Upper lobe of left lung (tissue), 6 donors: ENCODE measurements at regions not wholly inside any gene's neighbourhood (a gene's known extent, or its start where the extent isn't known, plus 50 kb on each side); places are given as distances from the start of the nearest gene placed in this dataset.

Experiments used
- ATAC-seq, 2 donors: fragments of 200-7000 bp; cut with Tn5 transposase; one replicate each; pipeline ENCODE4 v1.9.1; 2022; ENCODE audit warnings: mild to moderate bottlenecking in 2 of 2, moderate library complexity in 2 of 2; ENCODE audit not compliant: low FRiP score in 2 of 2
- DNase-seq, 2 donors: peaks; one replicate each; pipeline ENCODE4 v3.0.0-alpha.2; 2019 to 2020
- H3K27ac ChIP-seq, 4 donors: fragments of 200-600 bp; sonication (generic); one replicate each; pipeline ENCODE4 v1.5.1; 2016 to 2019
- H3K27me3 ChIP-seq, 4 donors: fragments of 200-600 bp; sonication (generic); one replicate each; pipeline ENCODE4 v1.5.1; 2017 to 2019
- H3K36me3 ChIP-seq, 4 donors: fragments of 200-600 bp; sonication (generic); one replicate each; pipeline ENCODE4 v1.5.1; 2016 to 2019
- H3K4me1 ChIP-seq, 4 donors: fragments of 200-600 bp; sonication (generic); one replicate each; pipeline ENCODE4 v1.5.1; 2018 to 2019
- H3K4me3 ChIP-seq, 4 donors: fragments of 200-600 bp; sonication (generic); one replicate each; pipeline ENCODE4 v1.5.1; 2017 to 2019; ENCODE audit warnings: mild to moderate bottlenecking in 2 of 4, moderate library complexity in 1 of 4
- H3K9me3 ChIP-seq, 4 donors: fragments of 200-600 bp; sonication (generic); one replicate each; pipeline ENCODE4 v1.5.1; 2018 to 2019
- EP300 ChIP-seq, 4 donors: sonication (generic); formaldehyde crosslinking; IDR thresholded peaks; one replicate each; pipeline ENCODE4 v1.5.1; 2017; ENCODE audit warnings: antibody characterized with exemption in 4 of 4, control low read depth in 2 of 4
- POLR2A ChIP-seq, 4 donors: fragments of 450-650 bp; IDR thresholded peaks; one replicate each; pipeline ENCODE4 v1.5.1; 2016 to 2017; ENCODE audit warnings: antibody characterized with exemption in 4 of 4, mild to moderate bottlenecking in 2 of 4
- POLR2AphosphoS5 ChIP-seq, 2 donors: sonication (generic); formaldehyde crosslinking; IDR thresholded peaks; one replicate each; pipeline ENCODE4 v1.5.1; 2017; ENCODE audit warnings: antibody characterized with exemption in 2 of 2
- WGBS, 2 donors: methylation state at CpG; one replicate each; pipeline ENCODE4 v1.1.5; 2017 to 2018; 5-methylcytosine and 5-hydroxymethylcytosine counted together
- TF ChIP-seq, protein P1 (sequence below), 6 experiments: fragments of 450-650 bp in 4 of 6; fragments of 200-600 bp in 2 of 6; sonication (generic) in 2 of 6; IDR thresholded peaks; one replicate each; pipeline ENCODE4 v1.5.1; 2016 to 2019; ENCODE audit warnings: antibody characterized with exemption in 6 of 6
- donor health status: DM: no; HTN: no; CAD: no; lungs with moderate emphysema.
- donor health status: DM: no; HTN: yes; CAD: no; lungs with severe emphysema.

DNA sequence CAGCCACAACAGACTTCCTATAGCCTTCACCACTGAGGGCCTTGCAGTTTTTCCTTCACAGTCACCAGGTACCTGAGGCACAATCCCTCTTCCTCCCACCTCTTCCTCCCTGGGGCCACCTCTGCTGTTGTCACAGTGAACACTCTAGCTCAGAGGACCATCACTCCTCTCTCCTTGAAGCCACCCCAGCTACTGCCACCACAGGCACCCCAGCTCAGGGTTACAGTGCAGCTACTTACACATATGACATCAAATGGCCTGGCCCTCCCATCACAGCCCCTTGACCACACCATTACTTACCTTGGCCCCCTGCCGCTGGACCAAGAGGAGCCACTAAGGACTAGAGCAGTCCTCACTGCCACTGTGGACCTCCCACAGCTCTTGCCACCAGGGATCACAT, 213.5 kb upstream of the CRBN start:
- Histone ChIP-seq H3K27me3 (no peaks in the 10 kb centered on the region), H3K4me1 (no peaks in the 10 kb centered on the region), H3K9me3 (no peaks in the 10 kb centered on the region), H3K36me3 (no peaks in the 10 kb centered on the region), H3K27ac (no peak overlapping the region), H3K4me3 (no peak overlapping the region)
- TF ChIP-seq POLR2AphosphoS5 (IDR thresholded peaks at IDR 0.05): no peak
- TF ChIP-seq POLR2A (IDR thresholded peaks at IDR 0.05): no peak
- no peak for TF ChIP-seq EP300 (IDR thresholded peaks at IDR 0.05)
- TF ChIP-seq, protein P1, sequence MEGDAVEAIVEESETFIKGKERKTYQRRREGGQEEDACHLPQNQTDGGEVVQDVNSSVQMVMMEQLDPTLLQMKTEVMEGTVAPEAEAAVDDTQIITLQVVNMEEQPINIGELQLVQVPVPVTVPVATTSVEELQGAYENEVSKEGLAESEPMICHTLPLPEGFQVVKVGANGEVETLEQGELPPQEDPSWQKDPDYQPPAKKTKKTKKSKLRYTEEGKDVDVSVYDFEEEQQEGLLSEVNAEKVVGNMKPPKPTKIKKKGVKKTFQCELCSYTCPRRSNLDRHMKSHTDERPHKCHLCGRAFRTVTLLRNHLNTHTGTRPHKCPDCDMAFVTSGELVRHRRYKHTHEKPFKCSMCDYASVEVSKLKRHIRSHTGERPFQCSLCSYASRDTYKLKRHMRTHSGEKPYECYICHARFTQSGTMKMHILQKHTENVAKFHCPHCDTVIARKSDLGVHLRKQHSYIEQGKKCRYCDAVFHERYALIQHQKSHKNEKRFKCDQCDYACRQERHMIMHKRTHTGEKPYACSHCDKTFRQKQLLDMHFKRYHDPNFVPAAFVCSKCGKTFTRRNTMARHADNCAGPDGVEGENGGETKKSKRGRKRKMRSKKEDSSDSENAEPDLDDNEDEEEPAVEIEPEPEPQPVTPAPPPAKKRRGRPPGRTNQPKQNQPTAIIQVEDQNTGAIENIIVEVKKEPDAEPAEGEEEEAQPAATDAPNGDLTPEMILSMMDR (IDR thresholded peaks at IDR 0.05): no peak
- DNase-seq (no peak), ATAC-seq (no peak)
- 100% methylated on average over 1 of the region's 1 CpG for WGBS, 2 donors

DNA sequence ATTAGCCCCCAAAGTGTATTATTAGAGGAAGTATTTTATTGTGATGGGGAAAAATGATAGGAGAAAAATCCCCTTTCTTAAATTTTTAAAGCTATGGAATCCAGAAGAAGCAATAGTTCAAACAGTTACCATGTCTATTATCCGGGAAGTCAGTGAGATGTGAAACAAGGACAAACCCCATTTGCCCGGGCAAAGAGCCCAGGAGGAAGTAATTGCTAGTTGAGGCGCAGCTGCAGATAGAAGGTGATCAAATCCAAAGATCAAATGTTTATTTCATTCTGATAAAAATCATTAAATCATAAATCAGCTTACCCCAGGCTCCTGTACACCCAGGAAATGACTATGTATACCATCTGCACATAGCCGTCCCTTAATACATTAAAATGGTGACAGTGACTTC, 204.0 kb upstream of the CRBN start:
- no peaks in the 10 kb centered on the region for H3K27me3 ChIP-seq
- ATAC-seq: no peak
- WGBS, 2 donors: 37 to 44% methylated on average over 4 of the region's 4 CpGs
- no peaks in the 10 kb centered on the region for H3K36me3 ChIP-seq
- no peaks in the 10 kb centered on the region for H3K4me1 ChIP-seq
- TF ChIP-seq EP300 (IDR thresholded peaks at IDR 0.05): no peak
- H3K27ac ChIP-seq: no peak overlapping the region
- DNase-seq: no peak
- H3K4me3 ChIP-seq: no peak overlapping the region
- no peaks in the 10 kb centered on the region for H3K9me3 ChIP-seq

DNA sequence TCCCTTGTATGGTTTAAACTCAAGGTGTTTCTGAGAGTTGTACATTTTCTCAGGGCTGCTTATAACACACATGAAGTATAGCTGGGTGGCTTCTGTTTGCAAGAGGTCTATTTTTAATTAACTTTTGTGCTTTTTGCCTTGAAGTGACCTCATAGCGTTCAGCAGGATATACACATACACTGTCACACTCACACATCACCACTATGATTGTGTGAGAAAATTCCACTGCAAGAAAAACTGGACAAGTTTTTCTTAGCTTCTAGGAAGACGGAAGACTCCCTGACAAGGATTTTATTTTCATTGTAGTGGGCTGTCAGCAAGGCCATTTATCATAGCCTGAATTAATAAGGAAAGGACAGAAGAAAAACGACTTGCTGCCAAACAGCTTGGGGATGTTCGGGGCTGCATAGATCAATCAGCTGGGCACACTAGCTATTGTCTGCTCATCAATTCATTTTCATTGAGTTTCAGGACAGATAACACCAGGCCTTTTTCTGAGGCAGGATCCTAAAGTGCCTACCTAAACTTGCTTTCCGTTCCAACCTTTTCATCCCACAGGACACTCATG, 192.8 kb upstream of the CRBN start:
- Histone ChIP-seq H3K36me3 (no peaks in the 10 kb centered on the region), H3K4me3 (no peak overlapping the region), H3K27me3 (no peaks in the 10 kb centered on the region), H3K9me3 (peaks cover 0 to 12% (median 0%) of the 10 kb centered on the region in 4 donors), H3K27ac (no peak overlapping the region), H3K4me1 (no peaks in the 10 kb centered on the region)
- WGBS, 2 donors: 37 to 47% methylated on average over 5 of the region's 5 CpGs
- DNase-seq: no peak
- no peak for ATAC-seq
- no peak for TF ChIP-seq EP300 (IDR thresholded peaks at IDR 0.05)
- TF ChIP-seq POLR2AphosphoS5 (IDR thresholded peaks at IDR 0.05): no peak
- no peak for TF ChIP-seq POLR2A (IDR thresholded peaks at IDR 0.05)
- TF ChIP-seq, protein P1 (IDR thresholded peaks at IDR 0.05): no peak

DNA sequence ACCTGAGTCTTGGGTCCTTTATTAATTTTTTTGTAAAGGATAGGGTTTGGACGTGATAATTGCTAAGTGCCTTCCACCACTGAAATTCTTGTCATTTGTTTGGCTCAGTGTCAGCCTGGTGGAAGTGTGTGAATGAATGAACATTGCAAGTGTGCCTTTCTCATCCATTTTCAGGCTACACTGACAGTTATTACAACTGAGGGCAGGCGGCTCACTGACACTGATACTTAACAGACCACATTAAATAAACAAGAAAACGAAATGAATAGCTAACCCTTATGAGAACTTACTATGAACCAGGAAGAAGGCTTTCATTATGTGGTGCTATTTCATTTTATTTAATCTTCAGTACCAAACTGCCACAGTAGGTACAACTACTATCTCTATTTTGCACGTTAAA, 188.8 kb upstream of the CRBN start:
- Histone ChIP-seq H3K4me1 (no peaks in the 10 kb centered on the region), H3K27me3 (no peaks in the 10 kb centered on the region), H3K9me3 (no peaks in the 10 kb centered on the region), H3K36me3 (no peaks in the 10 kb centered on the region), H3K27ac (no peak overlapping the region), H3K4me3 (no peak overlapping the region)
- 40 to 50% methylated on average over 4 of the region's 4 CpGs for WGBS, 2 donors
- TF ChIP-seq EP300 (IDR thresholded peaks at IDR 0.05) (no peak), POLR2A (IDR thresholded peaks at IDR 0.05) (no peak), POLR2AphosphoS5 (IDR thresholded peaks at IDR 0.05) (no peak)
- TF ChIP-seq, protein P1 (IDR thresholded peaks at IDR 0.05): no peak
- no peak for DNase-seq
- no peak for ATAC-seq

DNA sequence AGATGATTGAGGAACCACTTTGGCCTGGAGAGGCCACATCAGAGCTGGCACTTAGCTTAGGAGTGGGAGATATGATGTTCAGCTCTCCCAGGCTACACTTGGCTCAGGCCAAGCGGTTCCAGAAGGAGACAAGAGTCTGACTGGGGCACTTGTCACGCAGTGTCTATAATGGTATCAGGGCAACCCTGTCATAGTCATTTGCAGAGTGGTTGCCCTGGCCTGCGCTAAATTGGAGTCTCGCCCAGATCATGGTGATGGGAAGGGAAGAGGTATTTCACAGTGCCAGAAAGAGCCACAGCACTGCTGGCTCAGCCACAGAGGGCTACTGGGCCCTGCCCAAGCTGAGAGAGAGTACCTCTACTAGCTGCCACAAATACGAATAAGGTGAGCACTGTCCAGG, 186.9 kb upstream of the CRBN start:
- Histone ChIP-seq H3K4me1 (no peaks in the 10 kb centered on the region), H3K27ac (no peak overlapping the region), H3K4me3 (no peak overlapping the region), H3K9me3 (no peaks in the 10 kb centered on the region), H3K27me3 (no peaks in the 10 kb centered on the region), H3K36me3 (no peaks in the 10 kb centered on the region)
- 52 to 54% methylated on average over 3 to 5 of the region's 5 CpGs for WGBS, 2 donors
- TF ChIP-seq POLR2A (IDR thresholded peaks at IDR 0.05) (no peak), EP300 (IDR thresholded peaks at IDR 0.05) (no peak), POLR2AphosphoS5 (IDR thresholded peaks at IDR 0.05) (no peak)
- TF ChIP-seq, protein P1 (IDR thresholded peaks at IDR 0.05): no peak
- peak in 1 of 2 donors; percentile 34 for ATAC-seq
- no peak for DNase-seq
